Activated CD4-positive, alpha-beta T cell treated with anti-CD3 and anti-CD28 coated beads, Interleukin-2, amount 10 ng/mL, durations not matched to agents 24 days and 14 days (primary cell): ENCODE measurements at regions not wholly inside any gene's neighbourhood (a gene's known extent, or its start where the extent isn't known, plus 50 kb on each side); places are given as distances from the start of the nearest gene placed in this dataset.

ENCODE experiments used
- DNase-seq: peaks from one replicate; pipeline ENCODE4 v3.0.0; 2022
- H3K27ac Mint-ChIP-seq: one replicate; pipeline ENCODE4 v1.8.0; 2022; ENCODE audit warnings: mild to moderate bottlenecking, mixed read lengths
- H3K27me3 Mint-ChIP-seq: one replicate; pipeline ENCODE4 v1.8.0; 2022; ENCODE audit warnings: mixed read lengths
- H3K36me3 Mint-ChIP-seq: one replicate; pipeline ENCODE4 v1.8.0; 2022; ENCODE audit warnings: low read depth, mild to moderate bottlenecking, mixed read lengths
- H3K4me1 Mint-ChIP-seq: one replicate; pipeline ENCODE4 v1.8.0; 2021; ENCODE audit warnings: mixed read lengths
- H3K4me3 Mint-ChIP-seq: one replicate; pipeline ENCODE4 v1.8.0; 2022; ENCODE audit warnings: mild to moderate bottlenecking, moderate library complexity, mixed read lengths
- H3K9me3 Mint-ChIP-seq: one replicate; pipeline ENCODE4 v1.8.0; 2021; ENCODE audit warnings: mixed read lengths
- intact Hi-C: fragments of 100-400 bp; cut with micrococcal nuclease; formaldehyde crosslinking; loops from one replicate; pipeline ENCODE4 v1.15.1; 2023

DNA sequence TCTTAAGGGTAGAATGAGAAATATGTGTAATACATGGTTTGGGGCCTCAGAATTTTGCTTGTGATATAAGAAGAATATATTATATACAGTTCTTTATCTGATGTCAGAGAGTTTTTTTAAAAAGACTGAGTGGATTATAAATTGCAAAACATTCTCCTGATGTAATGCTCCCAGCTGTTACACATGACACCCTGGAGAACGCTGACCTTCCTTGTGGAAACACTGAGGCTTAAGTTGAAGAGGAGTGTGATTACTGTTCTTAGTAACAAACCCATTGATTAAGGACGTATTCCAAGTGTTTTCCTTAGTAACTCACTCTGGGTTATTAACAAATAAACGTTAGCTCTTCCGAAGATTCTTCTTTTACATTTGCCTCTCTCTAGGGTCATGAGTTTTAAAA lies 1069.3 kb upstream of the CNTNAP5 start:
- intact Hi-C loops, result no loop called here
- H3K27ac Mint-ChIP-seq, result no peak overlapping the region
- no peaks in the 10 kb centered on the region for H3K27me3 Mint-ChIP-seq
- DNase-seq, result no peak
- H3K4me3 Mint-ChIP-seq, result no peak overlapping the region
- no peaks in the 10 kb centered on the region for H3K4me1 Mint-ChIP-seq
- H3K36me3 Mint-ChIP-seq, result no peaks in the 10 kb centered on the region
- peaks cover 6% of the 10 kb centered on the region for H3K9me3 Mint-ChIP-seq

DNA sequence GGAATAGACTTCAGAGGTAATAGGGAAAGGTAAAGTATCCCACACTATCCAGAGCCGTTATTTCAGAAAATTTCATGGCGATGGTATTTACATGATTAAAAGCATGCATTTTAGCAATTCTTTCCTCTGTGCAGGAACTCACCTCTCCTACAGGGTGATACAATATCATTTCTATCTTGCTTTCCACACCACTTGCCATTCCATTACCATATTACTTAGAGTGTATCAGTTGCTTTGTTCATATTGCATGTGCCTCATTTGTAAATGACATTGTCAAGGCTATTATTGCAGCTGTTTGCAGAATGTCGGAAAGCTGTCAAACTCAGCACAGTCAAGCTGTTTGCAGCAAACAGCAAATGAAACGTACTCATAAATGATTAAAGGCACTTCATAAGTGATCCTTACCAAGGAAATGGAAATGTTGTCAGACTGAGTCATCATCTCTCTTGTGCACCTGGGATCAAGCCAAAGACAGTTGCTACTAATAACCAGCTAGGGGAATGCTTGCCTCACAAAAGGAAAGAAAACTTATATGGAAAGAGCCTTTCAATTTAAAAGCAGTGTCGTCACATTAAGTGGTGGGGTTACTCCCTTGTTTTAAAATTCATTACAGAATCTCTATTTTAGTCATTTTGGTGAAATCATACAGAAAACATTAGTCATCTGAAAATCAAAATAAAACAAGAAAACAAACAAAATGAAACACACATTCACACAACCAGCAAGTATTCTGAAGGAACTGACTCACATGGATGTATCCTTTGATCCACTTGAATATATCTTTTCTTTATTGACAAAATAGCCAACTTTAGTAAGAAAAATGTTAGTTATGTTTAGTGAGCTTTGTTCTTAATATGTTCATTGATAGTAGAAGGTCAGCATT lies 1064.1 kb upstream of the CNTNAP5 start:
- H3K4me3 Mint-ChIP-seq, result no peak overlapping the region

DNA sequence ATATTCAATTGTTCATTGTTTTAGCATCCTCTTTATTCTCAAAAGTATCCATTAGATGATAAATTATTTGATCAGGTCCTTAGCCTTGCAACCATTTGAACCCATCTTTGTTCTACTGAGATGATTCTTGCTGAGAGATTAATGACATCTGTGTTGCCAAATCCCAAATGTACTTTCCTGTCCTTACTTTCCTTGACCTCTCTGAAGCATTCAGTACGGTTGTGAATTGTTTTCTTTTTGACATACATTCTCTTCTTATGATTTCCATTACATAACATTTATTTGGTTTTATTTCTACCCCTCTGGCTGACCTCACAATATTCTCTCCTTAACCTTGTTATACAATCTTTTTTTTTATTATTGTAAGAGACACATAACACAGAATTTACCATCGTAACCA lies 1058.6 kb upstream of the CNTNAP5 start:
- H3K27me3 Mint-ChIP-seq, result no peaks in the 10 kb centered on the region
- no peak overlapping the region for H3K27ac Mint-ChIP-seq
- H3K36me3 Mint-ChIP-seq, result no peaks in the 10 kb centered on the region
- no peak overlapping the region for H3K4me3 Mint-ChIP-seq
- intact Hi-C loops, result no loop called here
- no peaks in the 10 kb centered on the region for H3K4me1 Mint-ChIP-seq
- DNase-seq, result no peak
- H3K9me3 Mint-ChIP-seq, result no peaks in the 10 kb centered on the region

More for the DNA sequence above, 1064.1 kb upstream of the CNTNAP5 start:
- H3K27me3 Mint-ChIP-seq, result no peaks in the 10 kb centered on the region
- no peaks in the 10 kb centered on the region for H3K9me3 Mint-ChIP-seq
- H3K27ac Mint-ChIP-seq, result no peak overlapping the region
- intact Hi-C loops, result no loop called here
- H3K4me1 Mint-ChIP-seq, result no peaks in the 10 kb centered on the region
- H3K36me3 Mint-ChIP-seq, result no peaks in the 10 kb centered on the region
- no peak for DNase-seq

DNA sequence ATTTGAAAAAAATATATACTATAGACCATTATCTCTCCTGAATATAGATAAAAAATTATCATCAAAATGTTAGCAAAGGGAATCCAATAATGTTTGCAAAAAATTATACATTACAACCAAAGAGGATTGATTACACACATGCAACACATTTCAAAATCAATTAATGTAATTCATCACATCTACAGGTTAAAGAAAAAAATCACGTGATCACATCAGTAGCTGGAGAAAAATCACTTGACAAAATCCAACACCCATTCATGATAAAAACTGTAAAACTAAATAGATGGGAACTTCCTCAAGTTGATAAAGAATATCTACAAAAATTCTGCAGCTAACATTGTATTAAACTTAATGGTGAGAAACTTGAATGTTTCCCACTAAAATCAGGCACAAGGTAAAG lies 1047.5 kb upstream of the CNTNAP5 start:
- H3K4me3 Mint-ChIP-seq, result no peak overlapping the region
- H3K36me3 Mint-ChIP-seq, result no peaks in the 10 kb centered on the region
- intact Hi-C loops, result no loop called here
- no peaks in the 10 kb centered on the region for H3K9me3 Mint-ChIP-seq
- H3K27me3 Mint-ChIP-seq, result no peaks in the 10 kb centered on the region
- H3K4me1 Mint-ChIP-seq, result no peaks in the 10 kb centered on the region
- no peak overlapping the region for H3K27ac Mint-ChIP-seq
- no peak for DNase-seq

DNA sequence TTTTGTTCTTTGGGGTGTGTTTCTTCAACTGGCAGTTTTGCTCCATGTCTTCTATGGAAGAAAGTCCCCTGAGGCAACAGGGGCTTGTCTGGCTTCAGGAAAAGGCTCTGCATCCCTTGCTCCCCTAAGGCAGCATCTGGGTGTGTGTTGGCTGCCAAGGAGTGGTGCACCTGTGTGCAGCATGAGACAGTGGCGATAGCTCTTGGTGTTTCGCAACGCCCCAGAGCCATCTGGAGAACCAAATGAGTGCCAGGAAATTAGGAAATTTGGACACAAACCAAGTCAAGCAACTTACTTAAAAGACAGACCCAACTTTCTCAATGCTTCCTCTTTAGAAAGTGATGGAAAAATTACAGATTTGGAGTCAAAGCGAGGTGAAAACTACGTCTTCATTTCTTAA lies 1044.4 kb upstream of the CNTNAP5 start:
- Mint-ChIP-seq H3K27ac (no peak overlapping the region), H3K4me3 (no peak overlapping the region), H3K4me1 (no peaks in the 10 kb centered on the region), H3K36me3 (no peaks in the 10 kb centered on the region), H3K27me3 (no peaks in the 10 kb centered on the region), H3K9me3 (peaks cover 3% of the 10 kb centered on the region)
- intact Hi-C loops, result no loop called here
- no peak for DNase-seq

DNA sequence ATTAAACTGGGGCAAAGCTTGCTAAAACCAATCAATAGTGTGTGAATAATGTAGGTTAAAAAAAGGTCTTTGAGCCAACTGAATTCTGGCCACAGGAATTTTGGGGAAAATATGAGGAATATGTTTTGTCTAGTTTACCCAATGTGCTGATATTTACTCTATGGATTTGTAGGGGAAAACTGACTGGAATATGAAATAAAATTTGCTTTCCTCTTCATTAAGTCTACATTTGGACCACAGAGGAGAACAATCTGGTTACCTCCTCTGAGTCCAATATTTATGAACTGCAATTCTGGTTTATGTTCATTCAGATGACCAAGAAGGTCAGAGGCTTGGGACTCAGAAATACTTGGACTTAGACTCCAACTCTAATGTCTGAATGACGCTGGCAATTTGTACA lies 1042.2 kb upstream of the CNTNAP5 start:
- Mint-ChIP-seq H3K4me3 (no peak overlapping the region), H3K27ac (no peak overlapping the region), H3K27me3 (no peaks in the 10 kb centered on the region), H3K4me1 (no peaks in the 10 kb centered on the region), H3K36me3 (no peaks in the 10 kb centered on the region), H3K9me3 (peaks cover 3% of the 10 kb centered on the region)
- intact Hi-C loops, result no loop called here
- DNase-seq, result no peak

DNA sequence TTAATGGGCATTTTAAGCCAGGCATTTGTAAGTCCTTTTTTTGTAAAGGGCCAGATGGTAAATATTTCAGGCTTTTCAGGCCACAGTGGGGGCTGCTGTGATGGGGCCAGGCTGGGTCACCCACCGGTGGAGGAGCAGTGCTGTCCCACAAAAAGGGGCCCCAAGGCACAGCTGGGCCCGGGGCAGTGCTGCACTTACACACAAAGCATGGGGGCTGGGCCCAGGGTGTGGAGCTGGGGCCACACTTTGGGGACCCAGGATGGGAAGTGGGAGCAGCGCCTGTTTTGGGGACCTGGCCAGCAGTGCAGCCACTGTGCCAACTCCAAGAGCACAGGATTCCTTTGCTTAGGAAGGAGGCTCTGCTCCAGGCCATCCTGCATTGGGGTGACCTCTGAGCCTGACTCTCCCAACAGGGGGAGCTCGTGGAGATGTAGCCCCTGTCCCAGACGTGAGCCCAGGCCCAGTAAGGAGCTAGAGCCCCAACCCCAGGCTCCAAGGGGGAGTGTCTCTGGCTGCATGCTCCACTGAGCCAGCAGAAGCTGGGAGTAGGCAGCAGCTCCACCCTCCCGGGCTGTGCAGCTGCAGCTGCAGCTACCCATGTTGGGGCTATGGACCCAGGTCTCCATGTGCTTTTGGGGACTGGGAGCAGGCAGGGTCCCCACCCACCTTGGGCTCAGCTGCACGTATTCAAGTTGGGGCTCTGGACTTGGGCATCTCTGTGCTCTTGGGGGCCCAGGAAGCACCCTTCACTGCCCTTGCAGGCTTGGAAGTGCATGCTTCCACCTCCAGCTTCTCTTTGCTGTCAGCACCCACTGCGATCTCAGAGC lies 1036.5 kb upstream of the CNTNAP5 start:
- Mint-ChIP-seq H3K27me3 (no peaks in the 10 kb centered on the region), H3K27ac (no peak overlapping the region), H3K36me3 (no peaks in the 10 kb centered on the region), H3K9me3 (peaks cover 3% of the 10 kb centered on the region), H3K4me3 (no peak overlapping the region), H3K4me1 (no peaks in the 10 kb centered on the region)
- DNase-seq, result no peak
- intact Hi-C loops, result no loop called here

DNA sequence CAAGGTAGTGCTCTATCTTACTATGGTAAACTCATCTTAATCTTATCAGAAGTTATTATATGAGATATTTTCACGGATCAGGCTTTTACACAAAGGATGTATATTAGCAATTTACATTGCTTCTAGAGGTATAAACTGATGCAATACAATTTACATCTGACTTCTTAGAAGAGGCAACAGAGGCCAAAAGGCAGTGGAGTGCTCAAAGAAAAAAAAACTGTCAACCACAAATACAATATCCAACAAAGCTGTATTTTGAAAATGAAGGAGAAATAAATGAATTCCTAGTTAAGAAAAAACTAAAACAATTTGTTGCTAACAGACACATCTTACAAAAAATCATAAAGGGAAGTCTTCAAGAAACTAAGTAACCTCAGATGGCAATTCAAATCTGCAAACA lies 1031.5 kb upstream of the CNTNAP5 start:
- Mint-ChIP-seq H3K4me3 (no peak overlapping the region), H3K9me3 (no peaks in the 10 kb centered on the region), H3K27ac (no peak overlapping the region), H3K4me1 (no peaks in the 10 kb centered on the region), H3K36me3 (no peaks in the 10 kb centered on the region), H3K27me3 (no peaks in the 10 kb centered on the region)
- DNase-seq, result no peak
- intact Hi-C loops, result no loop called here

DNA sequence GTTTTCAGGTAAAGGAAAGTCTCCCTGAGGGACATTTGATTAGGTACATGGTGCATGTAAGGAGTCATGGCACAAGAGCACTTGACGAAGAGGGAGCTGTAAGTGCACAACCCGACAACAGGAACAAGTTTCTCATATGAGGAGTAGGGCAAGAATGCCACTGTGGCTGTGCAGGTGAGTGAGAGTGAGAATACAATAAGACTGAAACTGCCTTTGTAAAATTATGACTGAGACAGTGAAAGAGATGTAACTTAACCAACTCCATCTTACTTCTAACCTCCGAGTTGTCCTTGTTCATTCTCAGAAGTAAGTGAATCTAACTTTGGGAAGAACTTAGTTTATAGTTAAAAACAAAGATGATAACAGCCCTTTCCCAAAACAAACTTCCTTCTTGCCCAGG lies 1025.8 kb upstream of the CNTNAP5 start:
- intact Hi-C loops, result no loop called here
- H3K36me3 Mint-ChIP-seq, result no peaks in the 10 kb centered on the region
- no peak for DNase-seq
- H3K9me3 Mint-ChIP-seq, result peaks cover 9% of the 10 kb centered on the region
- no peak overlapping the region for H3K27ac Mint-ChIP-seq
- H3K4me3 Mint-ChIP-seq, result no peak overlapping the region
- no peaks in the 10 kb centered on the region for H3K4me1 Mint-ChIP-seq
- no peaks in the 10 kb centered on the region for H3K27me3 Mint-ChIP-seq

DNA sequence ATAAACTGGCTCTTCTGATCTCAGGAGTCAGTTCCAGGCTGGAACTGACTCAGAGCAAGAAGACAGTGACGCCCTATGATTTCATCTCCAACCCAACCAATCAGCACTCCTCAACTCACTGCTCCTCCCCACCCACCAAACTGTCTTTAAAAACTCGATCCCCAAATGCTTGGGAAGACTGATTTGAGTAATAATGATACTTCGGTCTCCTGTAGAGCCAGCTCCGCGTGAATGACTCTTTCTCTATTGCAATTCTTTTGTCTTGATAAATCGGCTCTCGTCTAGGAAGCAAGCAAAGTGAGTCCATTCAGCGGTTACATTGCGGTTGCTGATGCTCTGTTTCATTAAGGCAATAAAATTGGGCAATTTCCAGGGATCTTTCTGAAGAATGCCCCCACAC lies 1025.3 kb upstream of the CNTNAP5 start:
- intact Hi-C loops, result no loop called here
- DNase-seq, result no peak
- Mint-ChIP-seq H3K27me3 (no peaks in the 10 kb centered on the region), H3K4me1 (no peaks in the 10 kb centered on the region), H3K27ac (no peak overlapping the region), H3K36me3 (no peaks in the 10 kb centered on the region), H3K9me3 (peaks cover 9% of the 10 kb centered on the region), H3K4me3 (no peak overlapping the region)

DNA sequence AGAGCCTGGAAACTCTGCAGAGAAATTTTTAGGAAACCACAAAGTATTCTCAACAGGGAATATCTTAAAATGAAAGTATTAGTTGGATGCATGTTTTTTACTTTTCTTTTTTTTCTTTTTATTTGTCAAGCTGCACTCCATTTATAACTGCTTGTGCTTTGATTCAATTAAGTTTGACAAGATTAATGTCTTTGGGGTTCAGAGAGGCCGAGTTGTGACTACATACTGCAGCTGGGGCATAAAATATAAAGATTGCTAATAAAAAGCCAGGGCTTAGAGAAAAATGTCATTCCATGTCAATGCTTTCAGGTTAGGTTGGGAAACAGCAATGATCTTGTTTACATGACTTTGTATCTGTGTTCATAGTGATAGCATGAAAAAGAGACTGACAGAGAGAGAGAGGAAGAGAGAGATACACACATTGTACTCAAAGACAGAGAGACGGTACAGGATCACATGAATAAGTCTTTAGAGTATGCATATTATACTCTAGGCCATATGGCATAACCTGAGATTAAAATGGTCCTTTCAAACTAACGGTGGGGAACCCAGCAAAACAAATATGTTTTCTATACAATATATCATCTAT lies 1022.3 kb upstream of the CNTNAP5 start:
- Mint-ChIP-seq H3K9me3 (peaks cover 21% of the 10 kb centered on the region), H3K36me3 (no peaks in the 10 kb centered on the region)
- intact Hi-C loops, result no loop called here

DNA sequence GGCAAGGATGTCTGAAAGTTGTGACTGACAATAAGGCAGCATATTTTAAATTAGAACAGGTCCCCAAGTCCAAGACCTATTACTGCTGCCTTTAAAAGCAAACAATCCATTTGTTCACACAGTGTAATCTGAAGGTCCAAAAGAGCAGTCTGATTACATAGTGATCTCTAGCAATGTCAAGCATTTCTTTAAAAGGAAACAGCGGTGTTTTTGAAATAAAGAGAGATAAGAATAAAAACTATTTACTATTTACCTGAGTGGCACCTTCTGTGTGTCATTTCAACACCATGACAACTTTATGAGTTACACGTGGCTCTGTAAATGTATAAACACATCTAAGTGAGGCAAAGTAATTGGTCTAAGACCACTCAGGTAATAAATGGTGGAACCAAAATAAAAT lies 1009.9 kb upstream of the CNTNAP5 start:
- intact Hi-C loops, result no loop called here
- Mint-ChIP-seq H3K4me1 (no peaks in the 10 kb centered on the region), H3K36me3 (no peaks in the 10 kb centered on the region), H3K27me3 (no peaks in the 10 kb centered on the region), H3K4me3 (no peak overlapping the region), H3K9me3 (no peaks in the 10 kb centered on the region), H3K27ac (no peak overlapping the region)
- no peak for DNase-seq

More for the DNA sequence above, 1022.3 kb upstream of the CNTNAP5 start:
- Mint-ChIP-seq H3K4me3 (no peak overlapping the region), H3K27me3 (no peaks in the 10 kb centered on the region), H3K4me1 (no peaks in the 10 kb centered on the region), H3K27ac (no peak overlapping the region)
- no peak for DNase-seq

DNA sequence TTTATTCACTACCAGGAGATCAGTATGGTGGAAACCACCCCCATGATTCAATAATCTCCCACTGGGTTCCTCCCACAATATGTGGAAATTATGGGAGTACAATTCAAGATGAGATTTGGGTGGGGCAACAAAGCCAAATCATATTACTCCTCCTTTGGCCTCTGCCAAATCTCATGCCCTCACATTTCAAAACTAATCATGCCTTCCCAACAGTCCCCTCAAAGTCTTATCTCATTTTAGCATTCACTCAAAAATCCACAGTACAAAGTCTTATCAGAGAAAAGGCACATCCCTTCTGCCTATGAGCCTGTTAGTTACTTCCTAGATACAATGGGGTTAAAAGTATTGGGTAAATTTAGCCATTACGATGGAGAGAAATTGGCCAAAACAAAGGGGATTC lies 989.5 kb upstream of the CNTNAP5 start:
- Mint-ChIP-seq H3K9me3 (peaks cover 13% of the 10 kb centered on the region), H3K4me1 (no peaks in the 10 kb centered on the region), H3K4me3 (no peak overlapping the region), H3K27me3 (no peaks in the 10 kb centered on the region), H3K27ac (no peak overlapping the region), H3K36me3 (no peaks in the 10 kb centered on the region)
- intact Hi-C loops, result no loop called here
- DNase-seq, result no peak

DNA sequence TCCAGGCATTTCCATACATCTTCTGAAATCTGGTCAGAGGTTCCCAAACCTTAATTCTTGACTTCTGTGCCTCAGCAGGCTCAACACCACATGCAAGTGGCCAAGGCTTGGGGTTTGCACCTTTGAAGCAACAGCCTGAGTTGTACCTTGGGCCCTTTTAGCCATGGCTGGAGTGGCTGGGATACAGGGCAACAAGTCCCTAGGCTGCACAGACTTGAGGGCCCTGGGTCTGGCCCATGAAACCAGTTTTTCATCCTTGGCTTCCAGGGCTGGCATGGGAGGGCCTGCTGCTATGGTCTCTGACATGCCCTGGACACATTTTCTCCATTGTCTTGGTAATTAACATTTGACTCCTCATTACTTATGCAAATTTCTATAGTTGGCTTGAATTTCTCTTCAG lies 988.8 kb upstream of the CNTNAP5 start:
- no peak for DNase-seq
- intact Hi-C loops, result no loop called here
- H3K27me3 Mint-ChIP-seq, result no peaks in the 10 kb centered on the region
- no peaks in the 10 kb centered on the region for H3K4me1 Mint-ChIP-seq
- H3K36me3 Mint-ChIP-seq, result no peaks in the 10 kb centered on the region
- H3K9me3 Mint-ChIP-seq, result peaks cover 13% of the 10 kb centered on the region
- no peak overlapping the region for H3K4me3 Mint-ChIP-seq
- no peak overlapping the region for H3K27ac Mint-ChIP-seq
